T-helper 2 cell (primary cell): ENCODE measurements at regions not wholly inside any gene's neighbourhood (a gene's known extent, or its start where the extent isn't known, plus 50 kb on each side); places are given as distances from the start of the nearest gene placed in this dataset.
A peak's percentile ranks its signal among the peaks of the same experiment; 100 is the strongest.
"Not testable (repeated sequence)": the region's sequence is repeated elsewhere in the genome, so short reads cannot be mapped to it uniquely, and the experiment has no call there.

Source experiments
- DNase-seq, 5 experiments: peaks; one replicate each; pipeline versions ENCODE4 v3.0.0 to v3.0.0-alpha.2; 2012 to 2022

GRCh38 chrX:555725-556666 is 74.6 kb upstream of the SHOX start:
- no peak for DNase-seq

GRCh38 chrX:557601-558000 is 73.0 kb upstream of the SHOX start:
- not testable (repeated sequence) for DNase-seq

- not testable (repeated sequence) for DNase-seq
Measured at GRCh38 chrX:559282-559681, 71.3 kb upstream of the SHOX start.

DNA sequence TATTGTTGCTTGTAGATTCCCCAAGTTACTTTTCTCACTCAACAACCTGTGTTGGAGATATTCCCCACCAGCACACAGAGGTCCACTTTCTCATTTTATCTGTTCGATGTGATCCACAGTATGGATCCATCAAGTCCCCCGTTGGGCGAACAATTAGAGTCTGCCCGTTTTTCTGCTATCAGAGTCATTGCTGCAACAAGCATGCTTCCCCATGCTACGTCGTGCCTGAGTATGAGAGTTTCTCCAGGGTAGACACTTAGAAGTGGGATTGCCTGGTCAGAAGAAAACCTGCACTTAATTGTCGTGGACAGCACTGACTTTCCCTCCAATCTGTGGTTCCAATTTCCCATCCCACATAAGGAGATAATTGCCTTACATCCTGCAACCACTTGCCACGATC is 62.7 kb upstream of the SHOX start:
- DNase-seq = no peak

GRCh38 chrX:568311-568710 is 62.3 kb upstream of the SHOX start:
- DNase-seq = no peak

GRCh38 chrX:572538-573124 is 58.0 kb upstream of the SHOX start:
- DNase-seq = peak in 1 of 5 experiments; percentile 22

DNA sequence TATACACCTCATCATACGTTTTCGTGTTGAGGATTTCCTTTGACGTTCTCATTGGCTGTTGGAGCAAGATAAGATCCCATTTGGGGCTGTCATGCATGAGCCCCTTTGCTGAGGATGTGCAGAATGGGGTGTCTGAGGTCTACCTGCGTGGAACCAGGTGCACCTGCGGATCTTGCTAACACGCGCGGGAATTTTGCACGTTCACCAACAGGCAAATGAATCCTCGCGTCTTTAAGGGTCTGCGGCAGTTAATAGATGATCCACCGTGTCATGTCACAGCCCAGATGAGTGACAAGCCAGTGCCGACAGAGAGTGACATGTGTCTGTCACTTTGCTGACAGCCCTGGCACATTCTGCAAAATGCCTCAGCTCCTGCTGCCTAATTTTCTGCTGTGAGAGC is 56.3 kb upstream of the SHOX start:
- DNase-seq = peak in 1 of 5 experiments; percentile 38

- no peak for DNase-seq
Measured at GRCh38 chrX:574830-575229, 55.8 kb upstream of the SHOX start.

- DNase-seq = no peak
Measured at GRCh38 chrX:576904-577560, 53.6 kb upstream of the SHOX start.

DNA sequence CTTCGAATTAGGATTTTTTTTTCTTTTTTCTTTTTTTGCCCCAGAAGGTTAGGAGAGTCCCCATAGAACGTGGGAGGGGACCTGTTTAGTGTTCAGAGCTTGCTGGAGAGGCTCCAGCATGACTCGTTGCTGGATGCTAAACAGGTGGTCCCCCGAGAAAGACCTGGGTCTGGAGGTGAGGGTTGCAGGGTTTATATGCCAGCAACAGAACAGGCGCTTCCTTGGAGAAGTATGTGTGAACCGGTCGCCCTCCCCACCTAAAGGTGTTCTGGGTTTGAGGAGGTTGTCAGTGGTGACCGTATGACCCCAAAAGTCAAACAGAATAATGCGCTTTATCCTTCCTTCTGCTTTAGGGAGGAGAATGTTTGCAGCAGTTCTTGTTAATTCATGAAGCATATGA is 52.1 kb upstream of the SHOX start:
- DNase-seq = no peak

DNA sequence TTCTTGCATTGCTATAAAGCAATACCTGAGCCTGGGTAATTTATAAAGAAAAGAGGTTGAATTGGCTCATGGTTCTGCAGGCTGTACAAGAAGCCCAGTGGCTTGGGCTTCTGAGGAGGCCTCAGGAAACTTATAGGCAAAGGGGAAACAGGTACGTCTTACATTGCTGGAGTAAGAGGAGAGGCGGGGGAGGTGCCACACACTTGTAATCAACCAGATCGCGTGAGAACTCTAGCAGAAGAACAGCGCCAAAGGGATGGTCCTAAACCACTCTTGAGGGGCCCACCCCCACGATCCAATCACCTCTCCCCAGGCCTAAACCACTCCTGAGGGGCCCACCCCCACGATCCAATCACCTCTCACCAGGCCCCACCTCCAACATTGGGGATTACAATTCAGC is 50.6 kb upstream of the SHOX start:
- DNase-seq = no peak
